Erythroblast (primary cell): ENCODE measurements at regions not wholly inside any gene's neighbourhood (a gene's known extent, or its start where the extent isn't known, plus 50 kb on each side); places are given as distances from the start of the nearest gene placed in this dataset.

Source experiments
- GATA1 ChIP-seq: IDR thresholded peaks from 2 replicates; pipeline ENCODE4 v1.6.1; 2011; ENCODE audit warnings: low read depth, mild to moderate bottlenecking, control low read depth, low read length, moderate library complexity
- POLR2A ChIP-seq: IDR thresholded peaks from 2 replicates; pipeline ENCODE4 v1.6.1; 2011; ENCODE audit warnings: mild to moderate bottlenecking, low read length

- TF ChIP-seq POLR2A (no peak), GATA1 (no peak)
These were observed 109.4 kb downstream of the BARHL2 start for GRCh38 chr1:90607736-90608135.
